SK-N-SH (cell line): ENCODE measurements at regions not wholly inside any gene's neighbourhood (a gene's known extent, or its start where the extent isn't known, plus 50 kb on each side); places are given as distances from the start of the nearest gene placed in this dataset.

Experiments
- CTCF ChIA-PET: fragments of 300-600, 350-600 bp; formaldehyde crosslinking; extraction: SDS; loops from one replicate; lab custom pipeline; 2021; lab: Yijun Ruan, JAX
- POLR2A ChIA-PET: fragments of 350-600 bp; sonication (Branson Sonifier 250); formaldehyde crosslinking; extraction: SDS; loops from one replicate; lab custom pipeline; 2020; ENCODE audit warnings: antibody characterized with exemption, inconsistent platforms; lab: Yijun Ruan, JAX
- DNase-seq: peaks from one replicate; pipeline ENCODE4 v3.0.0; 2012
- H2AFZ ChIP-seq: fragments of 200-600 bp; sonication (generic); 2 replicates; pipeline ENCODE4 v1.8.1; 2016; ENCODE audit warnings: antibody characterized with exemption, mild to moderate bottlenecking, low read depth
- H3F3A ChIP-seq: fragments of 200-600 bp; sonication (generic); replicated peaks from 2 replicates; pipeline ENCODE3; 2016; ENCODE audit warnings: antibody characterized with exemption, mild to moderate bottlenecking; ENCODE audit not compliant: insufficient read depth
- H3K27ac ChIP-seq, 2 experiments: fragments of 200-500 bp in 1 of 2; fragments of 200-600 bp in 1 of 2; sonication (Bioruptor generic) in 1 of 2; sonication (generic), shearing (Covaris generic) in 1 of 2; 2 replicates each; pipeline versions ENCODE4 v1.5.1 to v1.6.1; 2014 to 2016; ENCODE audit warnings: low read depth in 2 of 2, inconsistent platforms in 1 of 2, low read length in 1 of 2, mild to moderate bottlenecking in 1 of 2, mixed read lengths in 1 of 2
- H3K27me3 ChIP-seq: fragments of 200-600 bp; sonication (generic), shearing (Covaris generic); 2 replicates; pipeline ENCODE4 v1.6.1; 2016; ENCODE audit warnings: mixed run types; ENCODE audit not compliant: insufficient read depth
- H3K36me3 ChIP-seq, 2 experiments: fragments of 200-500 bp in 1 of 2; fragments of 200-600 bp in 1 of 2; sonication (Bioruptor generic) in 1 of 2; sonication (generic) in 1 of 2; replicated peaks in 1 of 2; 2 replicates each; pipeline versions ENCODE3 to v1.5.1; 2014 to 2016; ENCODE audit warnings: low read length in 1 of 2, mild to moderate bottlenecking in 1 of 2; ENCODE audit not compliant: insufficient read depth in 2 of 2, control insufficient read depth in 1 of 2
- H3K4me1 ChIP-seq, 2 experiments: fragments of 200-500 bp in 1 of 2; fragments of 200-600 bp in 1 of 2; sonication (Bioruptor generic) in 1 of 2; sonication (generic), shearing (Covaris generic) in 1 of 2; 2 replicates each; pipeline versions ENCODE4 v1.5.1 to v1.6.1; 2014 to 2016; ENCODE audit warnings: low read depth in 1 of 2, low read length in 1 of 2, mixed run types in 1 of 2; ENCODE audit not compliant: insufficient read depth in 2 of 2, control insufficient read depth in 1 of 2
- H3K4me2 ChIP-seq: fragments of 200-600 bp; sonication (generic), shearing (Covaris generic); 2 replicates; pipeline ENCODE4 v1.6.1; 2017; ENCODE audit warnings: mixed run types
- H3K4me3 ChIP-seq, 2 experiments: fragments of 200-500 bp in 1 of 2; fragments of 200-600 bp in 1 of 2; sonication (Bioruptor generic) in 1 of 2; sonication (generic), shearing (Covaris generic) in 1 of 2; 2 replicates each; pipeline versions ENCODE4 v1.5.1 to v1.8.1; 2014 to 2016; ENCODE audit warnings: low read depth in 2 of 2, inconsistent platforms in 1 of 2, low read length in 1 of 2, mild to moderate bottlenecking in 1 of 2, mixed read lengths in 1 of 2, moderate library complexity in 1 of 2
- H3K79me2 ChIP-seq: fragments of 200-600 bp; sonication (generic); 2 replicates; pipeline ENCODE4 v1.8.1; 2017; ENCODE audit warnings: mild to moderate bottlenecking; ENCODE audit not compliant: insufficient read depth
- H3K9ac ChIP-seq: fragments of 200-600 bp; sonication (generic); 2 replicates; pipeline ENCODE4 v1.6.1; 2017; ENCODE audit warnings: mixed run types
- H3K9me2 ChIP-seq: fragments of 200-600 bp; sonication (generic); 2 replicates; pipeline ENCODE4 v1.6.1; 2017; ENCODE audit warnings: mixed run types
- H3K9me3 ChIP-seq: fragments of 200-600 bp; sonication (generic); 2 replicates; pipeline ENCODE4 v1.6.1; 2017; ENCODE audit warnings: mixed run types, mild to moderate bottlenecking, moderate library complexity
- H4K20me1 ChIP-seq: fragments of 200-600 bp; sonication (generic); 2 replicates; pipeline ENCODE4 v1.6.1; 2017; ENCODE audit warnings: mild to moderate bottlenecking, mixed run types; ENCODE audit not compliant: insufficient read depth
- CHD2 ChIP-seq: fragments of 150-350 bp; IDR thresholded peaks from 2 replicates; pipeline ENCODE4 v1.6.1; 2018; ENCODE audit warnings: low read length; ENCODE audit not compliant: partially characterized antibody
- CTCF ChIP-seq: fragments of 200-600 bp; sonication (generic); IDR thresholded peaks from 2 replicates; pipeline ENCODE4 v1.6.1; 2017; ENCODE audit warnings: antibody characterized with exemption, mild to moderate bottlenecking, moderate library complexity
- FOSL2 ChIP-seq: IDR thresholded peaks from 2 replicates; pipeline ENCODE4 v1.4.0; 2012; ENCODE audit warnings: low read depth, mild to moderate bottlenecking, moderate library complexity, borderline replicate concordance
- GABPA ChIP-seq: IDR thresholded peaks from 2 replicates; pipeline ENCODE4 v1.4.0; 2012; ENCODE audit warnings: low read depth, mild to moderate bottlenecking
- IRF3 ChIP-seq: fragments of 150-350 bp; IDR thresholded peaks from 2 replicates; pipeline ENCODE4 v1.6.1; 2016; ENCODE audit warnings: mild to moderate bottlenecking, low read depth, low read length
- PBX3 ChIP-seq: IDR thresholded peaks from 2 replicates; pipeline ENCODE4; 2012
- POLR2AphosphoS5 ChIP-seq: IDR thresholded peaks from 2 replicates; pipeline ENCODE4 v1.6.1; 2012; ENCODE audit warnings: low read depth, low read length
- RAD21 ChIP-seq: IDR thresholded peaks from 2 replicates; pipeline ENCODE4 v1.6.1; 2012; ENCODE audit warnings: mild to moderate bottlenecking, low read length
- SMC3 ChIP-seq: IDR thresholded peaks from 2 replicates; pipeline ENCODE4 v1.6.1; 2012; ENCODE audit warnings: low read depth, low read length, improper control_type of control experiment
- TAF1 ChIP-seq: IDR thresholded peaks from 2 replicates; pipeline ENCODE4 v1.6.1; 2012; ENCODE audit warnings: low read depth, mild to moderate bottlenecking, low read length, moderate library complexity, borderline replicate concordance
- TCF12 ChIP-seq: IDR thresholded peaks from 2 replicates; pipeline ENCODE4 v1.4.0; 2012
- YY1 ChIP-seq: IDR thresholded peaks from 2 replicates; pipeline ENCODE4 v1.4.0; 2012; ENCODE audit warnings: low read depth, mild to moderate bottlenecking
- ZBTB33 ChIP-seq: IDR thresholded peaks from 2 replicates; pipeline ENCODE4 v1.4.0; 2012; ENCODE audit warnings: low read depth, borderline replicate concordance
- WGBS: methylation state at CpG from one replicate; pipeline ENCODE4 v1.1.6; 2017; ENCODE audit warnings: low lambda C conversion rate; 5-methylcytosine and 5-hydroxymethylcytosine counted together

GRCh38 chr1:29523136-29523535 is 286.8 kb downstream of the PTPRU start:
- Histone ChIP-seq H3K9me2 (no peaks in the 10 kb centered on the region), H4K20me1 (no peaks in the 10 kb centered on the region), H3F3A (no peaks in the 10 kb centered on the region), H3K4me2 (no peak overlapping the region), H3K9me3 (no peaks in the 10 kb centered on the region), H3K79me2 (no peaks in the 10 kb centered on the region), H3K4me3 (no peak overlapping the region), H3K27ac (no peak overlapping the region), H2AFZ (no peak overlapping the region), H3K4me1 (peaks cover 0 to 43% of the 10 kb centered on the region in 2 experiments; a peak in 1 of 4 replicates), H3K9ac (no peak overlapping the region), H3K27me3 (no peaks in the 10 kb centered on the region), H3K36me3 (no peaks in the 10 kb centered on the region)
- no peak for DNase-seq
- ChIA-PET CTCF (no interaction called here), POLR2A (no interaction called here)
- 34% methylated on average over 4 of the region's 5 CpGs for WGBS
- TF ChIP-seq RAD21 (no peak), SMC3 (no peak), CTCF (no peak), GABPA (no peak), YY1 (no peak), TCF12 (no peak), CHD2 (no peak), FOSL2 (no peak), TAF1 (no peak), PBX3 (no peak), IRF3 (no peak), POLR2AphosphoS5 (no peak), ZBTB33 (no peak)
